PC-3 (cell line): ENCODE measurements at regions not wholly inside any gene's neighbourhood (a gene's known extent, or its start where the extent isn't known, plus 50 kb on each side); places are given as distances from the start of the nearest gene placed in this dataset.

ENCODE experiments used
- CTCF ChIP-seq: fragments of 300-600 bp; sonication (generic); conservative IDR thresholded peaks from 2 replicates; pipeline ENCODE4 v1.5.1; 2017; ENCODE audit warnings: antibody characterized with exemption, low read depth, mild to moderate bottlenecking, low read length
- EZH2 ChIP-seq: fragments of 300-600 bp; sonication (generic); IDR thresholded peaks from one replicate; pipeline ENCODE4 v1.6.1; 2017; ENCODE audit warnings: antibody characterized with exemption, mild to moderate bottlenecking, low read length; ENCODE audit not compliant: unreplicated experiment

GRCh38 chr5:163385271-163385670 is 52.1 kb upstream of the CCNG1 start:
- no peak for TF ChIP-seq CTCF
- no peak for TF ChIP-seq EZH2
